KBM-7 (cell line): ENCODE measurements at regions not wholly inside any gene's neighbourhood (a gene's known extent, or its start where the extent isn't known, plus 50 kb on each side); places are given as distances from the start of the nearest gene placed in this dataset.

Experiments
- DNase-seq: peaks from one replicate; pipeline ENCODE4 v3.0.0-alpha.2; 2015
- in situ Hi-C: fragments of 300-500 bp; cut with MboI; formaldehyde crosslinking; loops from 2 replicates; pipeline ENCODE4 v1.14.3; 2020; ENCODE audit warnings: low sequenced_read_pairs, low pct_unique_long_range_greater_than_20kb, mixed read lengths

DNA sequence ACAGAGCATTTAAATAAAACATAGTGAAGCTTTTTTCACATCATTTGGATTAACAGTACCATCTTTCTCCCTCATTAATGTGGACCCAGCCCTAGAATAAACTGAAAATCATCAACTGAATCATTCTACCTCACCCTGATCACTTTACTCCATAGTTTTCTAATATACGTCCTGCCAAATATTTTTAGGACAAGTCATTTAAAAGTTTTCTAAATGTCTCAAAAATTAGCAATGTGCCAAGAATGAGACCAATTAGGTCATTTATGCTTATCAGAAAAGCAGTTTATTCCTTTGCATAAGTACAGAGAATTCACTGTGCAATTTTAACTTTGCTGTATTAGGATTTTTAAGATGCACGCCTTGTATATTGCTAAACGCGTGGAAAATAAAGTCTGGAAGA, 284.4 kb downstream of the PIK3R1 start:
- DNase-seq = no peak
- in situ Hi-C loops = no loop called here

DNA sequence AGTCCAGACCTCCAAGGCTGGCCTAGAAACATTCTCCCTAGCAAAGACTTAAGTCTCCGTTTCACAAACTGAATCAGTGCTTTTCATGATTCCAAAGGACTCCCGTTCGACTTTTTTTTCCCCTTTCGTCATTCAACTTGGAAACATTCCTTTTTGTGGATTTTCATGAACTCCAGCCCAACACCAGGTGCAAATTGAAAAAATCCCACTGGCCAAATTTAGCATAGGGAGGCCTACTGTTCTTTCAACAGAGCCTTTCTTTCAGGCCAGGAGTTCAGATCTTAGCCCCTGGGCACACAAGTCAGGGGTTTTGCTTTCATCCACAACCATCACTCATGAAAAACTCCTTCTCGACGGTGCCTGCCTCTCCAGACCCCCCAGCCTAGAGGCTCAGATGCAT, 285.3 kb downstream of the PIK3R1 start:
- DNase-seq = no peak
- in situ Hi-C loops = no loop called here

DNA sequence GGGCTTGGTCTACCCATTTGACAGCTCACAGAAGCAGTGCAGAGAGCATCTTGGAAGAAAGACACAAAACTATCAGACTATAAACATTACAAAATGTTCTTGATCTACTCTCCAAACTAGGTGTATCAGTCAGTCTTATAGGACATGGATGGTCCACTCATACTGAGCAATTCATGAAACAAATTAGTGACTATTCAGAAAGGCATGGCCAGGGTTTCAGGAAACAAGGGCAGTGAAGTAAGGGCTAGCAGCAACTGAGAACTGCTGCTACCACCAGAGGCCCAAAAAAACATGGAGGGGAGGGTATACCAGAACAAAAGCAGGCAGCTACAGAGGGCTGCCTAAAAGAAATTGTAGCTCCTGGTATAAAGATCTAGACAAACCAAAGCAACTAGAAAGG, 287.0 kb downstream of the PIK3R1 start:
- no peak for DNase-seq
- in situ Hi-C loops = no loop called here

DNA sequence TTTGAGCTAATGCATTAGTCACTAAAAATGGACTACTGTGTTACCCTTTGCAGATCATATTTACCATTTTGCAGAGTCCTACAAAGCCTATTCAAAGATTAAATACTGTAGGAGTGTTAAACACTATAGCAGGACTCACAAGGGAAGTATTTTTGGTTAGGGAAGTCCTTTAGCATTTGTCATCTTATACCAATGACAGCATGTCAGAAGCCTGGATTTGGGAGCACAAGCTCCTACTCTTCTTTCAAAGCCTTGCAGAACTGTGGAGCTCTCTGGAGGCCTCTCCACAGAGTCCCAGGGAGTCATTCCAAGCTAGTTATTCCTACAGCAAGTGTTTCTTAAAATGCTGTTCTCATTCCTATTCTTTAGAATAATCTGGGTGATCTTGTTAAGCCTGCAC, 288.8 kb downstream of the PIK3R1 start:
- no peak for DNase-seq
- in situ Hi-C loops = no loop called here

DNA sequence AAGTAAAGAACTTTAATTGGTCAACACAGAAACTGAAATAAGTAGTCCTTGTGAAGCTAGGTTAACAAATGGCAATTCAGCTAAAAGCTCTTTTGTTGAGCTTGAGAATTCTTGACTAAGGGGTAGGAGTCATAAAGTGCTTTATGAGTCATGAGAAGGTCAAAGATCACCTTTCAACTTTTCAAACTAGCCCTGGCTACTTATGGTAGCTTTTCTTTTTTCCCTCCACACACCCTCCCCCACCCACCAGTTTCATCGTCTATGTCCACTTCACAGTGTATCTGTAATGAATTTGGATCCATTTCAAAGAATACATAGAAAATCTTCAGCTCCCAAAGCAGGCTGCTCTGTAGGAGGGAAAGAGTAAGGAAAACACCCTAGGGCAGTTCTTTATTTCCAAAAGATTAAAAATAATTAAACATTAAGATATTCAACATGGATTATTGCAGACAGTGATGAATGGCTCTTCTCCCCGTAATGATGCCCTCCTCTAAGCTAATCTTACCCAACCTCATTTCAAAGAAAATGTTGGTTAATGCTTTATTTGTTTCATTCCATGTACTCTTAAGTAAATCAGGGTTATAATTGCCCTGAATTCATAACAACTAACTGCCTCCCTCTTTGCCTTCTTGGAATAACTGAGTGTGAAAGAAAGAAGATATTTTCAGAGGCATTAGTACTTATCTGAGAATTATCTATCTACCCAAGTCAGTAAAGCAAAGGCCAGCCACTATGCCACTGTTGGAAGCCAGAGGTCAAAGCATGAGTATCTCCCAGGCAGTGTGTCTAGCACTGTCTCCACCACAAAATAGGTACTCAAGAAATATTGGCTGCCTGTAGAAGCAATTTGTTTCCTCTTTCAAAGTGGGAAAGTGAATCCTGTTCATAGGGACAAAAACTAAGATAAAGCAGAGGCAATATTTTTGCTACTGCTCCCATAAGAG, 290.6 kb downstream of the PIK3R1 start:
- no peak for DNase-seq
- in situ Hi-C loops = no loop called here

DNA sequence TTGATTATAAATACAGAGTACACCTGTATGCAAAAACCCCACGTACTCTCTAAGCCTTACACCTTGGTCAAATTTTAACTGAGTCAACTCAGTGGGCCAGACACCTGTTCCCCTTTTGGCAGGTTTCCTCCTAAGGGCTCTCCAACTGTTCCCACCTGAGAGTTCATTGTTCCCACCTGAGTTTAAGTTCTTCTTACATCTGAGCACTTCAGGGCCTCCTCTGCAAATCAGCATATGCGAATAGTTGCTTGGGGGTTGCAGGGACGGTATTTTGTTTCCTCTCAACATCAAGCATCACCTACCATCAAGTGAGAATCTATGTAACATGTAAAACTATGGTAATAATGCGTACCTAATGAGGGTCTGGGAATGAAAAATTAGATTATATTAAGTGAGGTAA, 300.0 kb downstream of the PIK3R1 start:
- in situ Hi-C loops = no loop called here
- no peak for DNase-seq

DNA sequence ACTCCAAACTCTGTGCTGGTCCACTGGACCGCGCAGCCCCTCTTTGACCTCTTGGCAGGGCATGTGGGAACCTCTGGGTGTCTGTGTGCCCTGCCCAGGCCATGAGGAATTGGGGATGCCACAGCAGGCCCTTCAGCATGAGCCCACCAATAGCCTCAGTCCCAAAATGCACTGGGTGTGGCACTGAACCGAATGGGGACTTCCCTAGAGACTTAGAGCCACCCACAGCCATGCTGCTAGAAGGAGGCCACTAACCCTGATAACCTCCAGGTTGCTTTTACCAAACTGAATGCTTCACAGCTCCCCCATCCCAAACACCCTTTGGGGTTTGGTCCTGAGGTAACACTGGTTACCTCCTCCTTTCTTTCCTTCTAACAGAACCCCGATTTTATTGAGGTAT, 302.7 kb downstream of the PIK3R1 start:
- DNase-seq = no peak
- in situ Hi-C loops = no loop called here

DNA sequence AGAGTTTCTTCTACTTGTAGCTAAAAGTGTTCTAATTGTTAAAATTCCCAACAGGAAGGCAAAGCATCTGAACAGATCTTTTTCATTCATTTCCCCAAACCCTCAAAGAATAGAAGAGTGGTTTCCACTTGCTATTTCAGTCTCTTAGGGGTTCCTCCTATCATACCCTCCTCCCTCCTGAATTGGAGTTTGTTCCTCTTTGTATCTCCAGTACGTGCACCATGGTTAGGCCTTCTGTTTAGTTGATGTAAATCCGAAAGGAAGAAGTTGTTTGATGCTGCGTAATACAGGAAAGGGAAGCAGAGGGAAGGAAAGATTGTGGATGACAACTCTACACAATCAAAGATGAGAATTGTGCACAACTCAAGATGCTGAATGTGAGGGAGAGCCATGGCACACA, 303.6 kb downstream of the PIK3R1 start:
- peak; percentile 71 for DNase-seq
- in situ Hi-C loops = no loop called here

DNA sequence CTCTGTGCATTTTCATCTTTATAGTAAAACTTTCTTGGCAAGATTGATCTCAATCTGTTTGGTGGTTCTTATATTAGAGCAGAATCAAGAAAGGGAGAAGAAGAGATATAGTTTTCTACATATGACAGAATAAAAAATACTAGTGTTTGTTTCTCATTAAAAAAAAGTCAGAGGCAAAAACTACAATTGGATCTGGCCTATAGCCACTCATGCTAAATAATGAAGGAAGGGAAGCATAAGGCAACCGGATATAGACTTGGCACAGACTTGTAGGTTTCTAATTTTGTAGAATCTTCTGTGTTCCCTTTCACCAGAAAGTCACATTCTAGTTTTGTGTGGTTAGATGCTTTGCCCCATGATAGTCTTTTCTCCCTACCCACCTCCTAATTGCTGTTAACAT, 306.2 kb downstream of the PIK3R1 start:
- no peak for DNase-seq
- in situ Hi-C loops = no loop called here

DNA sequence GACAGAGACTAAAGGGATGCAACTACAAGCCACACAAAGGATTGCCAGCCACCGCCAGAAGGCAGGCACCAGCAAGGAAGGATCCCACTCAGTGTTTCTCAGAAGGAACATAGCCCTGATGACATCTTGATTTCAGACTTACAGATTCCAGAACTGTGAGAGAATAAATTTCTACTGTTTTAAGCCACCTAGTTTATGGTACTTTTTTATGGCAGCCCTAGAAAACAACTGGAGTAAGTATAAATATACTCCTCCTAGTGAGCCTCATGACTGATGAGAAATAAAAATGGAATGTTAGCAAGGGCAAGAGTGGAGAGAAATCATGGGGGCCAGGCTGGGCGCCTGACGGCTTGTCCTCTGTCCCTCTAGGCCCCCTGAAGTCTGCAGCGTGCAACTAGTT, 307.3 kb downstream of the PIK3R1 start:
- DNase-seq = no peak

DNA sequence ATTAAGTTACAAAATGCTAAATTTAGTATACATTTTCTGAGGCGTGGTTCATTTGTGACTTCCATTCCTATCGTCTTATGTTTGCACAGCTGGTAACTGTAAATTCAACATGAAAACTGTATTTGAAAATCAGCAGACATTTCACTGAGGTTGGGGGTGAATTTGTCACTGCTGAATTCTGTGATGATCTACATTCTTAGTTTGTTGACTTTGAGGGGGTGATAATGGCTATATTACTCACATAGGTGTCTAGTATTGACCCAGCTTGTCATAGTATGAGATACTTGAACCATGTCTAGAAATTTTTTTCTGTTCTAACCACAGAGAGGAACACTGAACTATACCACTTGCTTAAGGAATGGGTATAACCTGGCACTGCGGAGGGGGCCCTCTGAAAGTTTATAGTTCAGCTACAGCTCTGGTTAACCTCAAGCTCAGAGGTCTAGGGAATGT, 313.3 kb downstream of the PIK3R1 start:
- DNase-seq = no peak
- in situ Hi-C loops = no loop called here

More for the DNA sequence above, 307.3 kb downstream of the PIK3R1 start:
- in situ Hi-C loops = no loop called here

DNA sequence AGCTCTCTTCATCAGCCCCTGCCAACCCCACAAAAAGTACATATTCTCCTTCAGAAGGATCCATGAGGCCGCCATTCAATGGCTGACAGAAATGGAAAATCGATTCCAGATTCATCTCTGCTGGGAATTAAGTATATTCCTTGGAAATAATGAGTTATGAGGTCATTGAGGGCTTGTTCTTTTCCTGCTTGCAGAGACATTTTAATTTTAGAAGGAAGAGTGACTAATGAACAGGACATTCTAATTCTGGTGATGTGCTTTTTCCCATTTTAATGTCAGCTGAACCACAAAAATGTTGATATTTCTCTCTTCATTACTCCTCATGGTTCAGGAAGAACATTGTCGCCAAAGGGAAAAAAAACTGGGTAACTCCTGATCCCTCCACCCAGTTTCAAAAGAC, 314.0 kb downstream of the PIK3R1 start:
- DNase-seq = no peak
- in situ Hi-C loops = no loop called here

DNA sequence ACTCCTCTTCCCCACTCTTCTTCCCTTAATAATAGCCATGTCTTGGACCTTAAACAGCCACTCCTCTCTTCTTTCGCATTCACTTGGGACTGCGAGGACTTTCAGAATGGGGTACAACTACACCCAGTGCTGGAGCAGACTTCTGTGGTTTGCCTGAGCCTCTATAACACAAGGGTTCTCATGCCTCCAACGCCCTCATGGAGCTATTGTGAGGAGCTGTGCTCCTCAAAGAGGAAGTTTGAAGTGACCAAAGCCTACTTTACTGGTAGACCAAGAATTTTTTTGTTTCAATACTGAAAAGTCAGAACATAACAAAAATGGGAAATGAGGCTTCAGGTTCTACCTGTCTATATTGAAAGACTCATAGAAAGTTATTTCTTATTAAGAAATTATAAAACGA, 316.4 kb downstream of the PIK3R1 start:
- peak; percentile 20 for DNase-seq
- in situ Hi-C loops = no loop called here

DNA sequence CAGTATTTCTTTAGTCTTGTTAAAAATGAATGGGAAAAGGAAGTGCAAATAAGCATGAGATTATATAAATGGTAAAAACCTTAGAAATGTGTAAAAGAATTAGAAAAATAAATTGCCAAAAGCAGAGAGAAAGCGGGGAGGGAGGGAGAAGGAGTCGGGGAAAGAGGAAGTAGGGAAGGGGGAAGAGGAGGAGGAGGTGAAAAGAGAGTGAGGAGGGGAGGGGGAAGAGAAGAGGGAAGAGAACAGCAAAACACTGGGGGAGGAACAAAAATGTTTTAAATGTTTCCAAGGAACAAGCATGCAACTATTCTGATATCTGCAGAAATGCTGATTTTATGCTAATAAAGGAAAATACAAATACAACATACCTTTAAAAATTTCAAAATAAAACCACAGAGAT, 317.5 kb downstream of the PIK3R1 start:
- DNase-seq = peak; percentile 55
- in situ Hi-C loops = no loop called here

DNA sequence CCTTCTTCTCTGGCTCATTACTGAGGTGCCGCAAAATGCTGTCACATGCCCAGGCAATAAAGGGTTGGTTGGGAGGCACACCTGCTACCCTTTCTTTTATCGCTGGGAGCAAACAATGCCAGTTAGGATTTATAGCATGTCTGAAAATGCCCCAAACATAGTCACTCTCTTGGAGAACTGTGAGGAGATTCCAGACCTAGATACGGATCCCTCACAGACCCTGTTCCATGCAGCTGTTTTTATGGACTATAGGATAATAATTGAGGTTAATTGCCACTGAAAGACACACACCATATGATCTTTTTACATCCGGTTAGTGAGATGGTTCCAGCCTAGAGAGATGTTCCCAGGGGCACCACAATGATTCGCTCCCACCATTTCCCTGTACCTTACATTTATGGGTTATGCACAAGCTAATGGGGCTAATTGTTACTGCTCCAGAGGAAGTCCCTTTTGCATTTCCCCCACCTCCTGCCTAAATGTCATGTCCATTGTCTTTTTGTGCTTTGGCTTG, 318.1 kb downstream of the PIK3R1 start:
- DNase-seq = no peak

DNA sequence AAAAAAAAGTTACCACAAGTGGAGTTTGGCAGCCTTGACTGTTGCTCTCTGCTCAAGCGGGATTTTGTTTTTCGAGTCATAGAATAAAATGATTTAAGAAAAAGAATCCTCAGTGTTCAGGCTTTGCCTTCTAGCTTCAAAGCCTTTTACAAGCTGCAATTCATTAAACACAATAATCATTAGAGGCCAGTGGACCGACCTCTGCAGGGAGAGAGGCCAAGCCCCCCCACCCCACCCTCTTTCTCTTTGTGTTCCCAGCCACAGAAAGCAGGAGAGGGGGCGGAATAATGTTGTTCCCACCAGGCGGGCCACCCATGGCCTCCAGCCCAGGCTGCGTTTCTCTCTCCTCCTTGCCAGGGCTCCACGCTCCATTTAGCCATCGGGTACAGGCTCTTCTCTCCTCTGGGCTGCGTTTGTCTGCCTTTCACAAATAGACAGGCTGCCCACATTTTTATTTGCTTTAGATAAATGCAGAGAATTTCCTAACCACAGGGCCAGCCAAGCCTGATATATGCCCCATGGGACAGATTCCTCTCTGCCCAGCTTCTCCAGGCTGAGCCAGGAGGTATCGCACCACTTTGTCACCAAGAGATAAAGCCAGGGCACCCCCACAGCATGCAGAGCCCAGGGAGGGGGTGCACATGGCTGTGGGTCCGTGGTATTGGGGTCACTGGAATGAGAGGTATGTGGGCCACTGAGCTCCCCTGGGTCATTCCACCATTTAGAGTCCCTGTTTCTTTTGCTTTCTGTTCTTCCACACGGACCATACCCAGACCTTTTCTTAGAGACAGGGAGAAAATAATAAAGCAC, 318.8 kb downstream of the PIK3R1 start:
- DNase-seq = no peak

More for the DNA sequence above, 318.1 kb downstream of the PIK3R1 start:
- in situ Hi-C loops = no loop called here

DNA sequence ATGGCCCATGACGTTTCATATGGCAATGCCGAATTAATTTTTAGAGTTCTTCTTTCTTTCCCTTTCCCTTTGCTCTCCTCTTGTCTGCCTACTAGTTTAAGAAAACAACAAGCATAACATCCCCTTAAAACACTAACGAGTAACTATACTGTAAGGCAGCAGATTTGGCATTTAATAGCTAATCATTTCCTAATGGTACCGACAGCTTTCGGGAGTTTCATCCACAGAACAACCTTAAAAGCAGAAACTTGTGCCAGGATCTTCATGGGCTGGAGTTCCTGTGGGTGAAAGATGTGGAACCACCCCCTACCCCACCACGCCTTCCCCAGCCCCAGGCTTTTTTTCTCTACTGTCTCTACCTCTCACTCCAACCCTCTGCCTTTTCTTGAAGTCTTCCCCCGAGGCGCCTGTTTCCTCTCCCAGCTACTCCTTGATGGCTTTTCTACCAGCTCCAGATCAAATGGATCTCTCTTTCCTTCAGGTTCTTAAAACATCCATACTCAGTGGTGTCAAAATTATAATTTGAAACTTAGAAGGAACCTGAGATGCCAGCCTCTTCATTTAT, 319.5 kb downstream of the PIK3R1 start:
- in situ Hi-C loops = no loop called here
- DNase-seq = no peak

More for the DNA sequence above, 318.8 kb downstream of the PIK3R1 start:
- in situ Hi-C loops = no loop called here

DNA sequence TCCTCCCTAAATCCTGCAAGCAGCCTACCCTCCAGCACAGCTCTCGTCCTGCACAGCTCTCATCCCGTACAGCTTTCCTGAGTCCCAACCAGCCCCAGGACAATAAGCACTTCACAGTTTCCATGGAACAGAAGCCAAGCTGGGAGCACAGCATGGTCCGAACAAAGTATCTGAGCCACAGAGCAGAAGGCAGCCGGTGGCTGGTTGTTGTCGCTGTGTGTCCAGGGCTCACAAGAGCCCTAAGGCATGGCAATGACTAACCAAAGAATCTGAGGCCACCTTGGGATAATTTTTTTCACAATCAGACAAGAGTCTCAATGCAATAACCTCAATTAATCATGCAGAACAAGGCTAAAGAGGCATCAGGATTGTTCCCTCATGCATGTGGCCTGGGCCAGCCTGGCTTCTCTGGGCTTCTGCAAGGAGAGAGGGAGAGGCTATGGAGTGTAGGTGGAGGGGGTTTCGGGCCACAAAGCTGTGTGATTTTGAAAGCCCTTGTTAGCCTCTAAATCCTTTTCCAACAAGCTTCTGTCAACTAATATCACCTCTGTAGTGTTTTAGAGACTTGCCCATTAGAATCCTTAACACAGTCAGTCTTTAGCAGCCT, 323.4 kb downstream of the PIK3R1 start:
- in situ Hi-C loops = no loop called here
- DNase-seq = no peak
